ENCODE measurements at regions not wholly inside any gene's neighbourhood (a gene's known extent, or its start where the extent isn't known, plus 50 kb on each side); places are given as distances from the start of the nearest gene placed in this dataset.

- no peaks in the 10 kb centered on the region; the same call in 1 of the 2 replicates for H3K27me3 ChIP-seq (ENCODE audit: insufficient read depth)
- H3F3A ChIP-seq (replicated peaks; ENCODE audit: insufficient read depth), result no peaks in the 10 kb centered on the region
- H3K4me3 ChIP-seq (ENCODE audit: low read depth in 2 of 2, low read length in 1 of 2), result no peak overlapping the region
- H2AFZ ChIP-seq (ENCODE audit: low read depth), result no peak overlapping the region
- no peaks in the 10 kb centered on the region for H3K79me2 ChIP-seq (ENCODE audit: insufficient read depth)
- no peak overlapping the region for H3K9ac ChIP-seq
- H4K20me1 ChIP-seq (ENCODE audit: insufficient read depth), result no peaks in the 10 kb centered on the region
- H3K9me3 ChIP-seq, result no peaks in the 10 kb centered on the region
- TF ChIP-seq MXI1 (IDR thresholded peaks at IDR 0.05; ENCODE audit: low read depth, low read length) (no peak), MAX (IDR thresholded peaks at IDR 0.05; ENCODE audit: low read depth) (no peak), EP300 (IDR thresholded peaks at IDR 0.05; ENCODE audit: borderline replicate concordance in 1 of 2, low read depth in 1 of 2, low read length in 1 of 2) (no peak), RXRA (IDR thresholded peaks at IDR 0.05; ENCODE audit: borderline replicate concordance, low read depth) (no peak), YY1 (IDR thresholded peaks at IDR 0.05; ENCODE audit: low read depth) (no peak)
- H3K4me1 ChIP-seq (ENCODE audit: control insufficient read depth in 1 of 2, insufficient read depth in 2 of 2, low read depth in 1 of 2, low read length in 1 of 2), result no peaks in the 10 kb centered on the region
- ChIA-PET POLR2A (no interaction called here), CTCF (no interaction called here)
- no peaks in the 10 kb centered on the region for H3K36me3 ChIP-seq (replicated peaks in 1 of 2; ENCODE audit: control insufficient read depth in 1 of 2, insufficient read depth in 2 of 2, low read length in 1 of 2)
- no peaks in the 10 kb centered on the region for H3K9me2 ChIP-seq
- H3K4me2 ChIP-seq, result no peak overlapping the region
- DNase-seq, result no peak
- WGBS (ENCODE audit: low lambda C conversion rate), result 19% methylated on average over 1 of the region's 1 CpG
- H3K27ac ChIP-seq (ENCODE audit: low read depth in 2 of 2, low read length in 1 of 2), result no peak overlapping the region
Observed at GRCh38 chr6:7034055-7034454, 73.7 kb upstream of the RREB1 start.

- H2AFZ ChIP-seq (ENCODE audit: low read depth), result no peak overlapping the region
- 56% methylated on average over 2 of the region's 2 CpGs for WGBS (ENCODE audit: low lambda C conversion rate)
- CTCF ChIA-PET, result no interaction called here
Observed at GRCh38 chr6:7035837-7036249, 71.9 kb upstream of the RREB1 start.

More at GRCh38 chr6:7035837-7036249, 71.9 kb upstream of the RREB1 start:
- no peak overlapping the region for H3K27ac ChIP-seq (ENCODE audit: low read depth in 2 of 2, low read length in 1 of 2)
- TF ChIP-seq ELF1 (IDR thresholded peaks at IDR 0.05) (no peak), MEF2A (IDR thresholded peaks at IDR 0.05; ENCODE audit: borderline replicate concordance, low read depth) (no peak), TEAD4 (IDR thresholded peaks at IDR 0.05; ENCODE audit: borderline replicate concordance, insufficient read depth) (no peak), CHD2 (IDR thresholded peaks at IDR 0.05; ENCODE audit: low read length, partially characterized antibody) (no peak), IRF3 (IDR thresholded peaks at IDR 0.05; ENCODE audit: low read depth, low read length) (no peak), RCOR1 (IDR thresholded peaks at IDR 0.05; ENCODE audit: low read length) (no peak), RXRA (IDR thresholded peaks at IDR 0.05; ENCODE audit: borderline replicate concordance, low read depth) (no peak), RAD21 (IDR thresholded peaks at IDR 0.05; ENCODE audit: low read length) (no peak), MXI1 (IDR thresholded peaks at IDR 0.05; ENCODE audit: low read depth, low read length) (no peak), REST (IDR thresholded peaks at IDR 0.05; ENCODE audit: low read depth, low read length) (no peak)
- no peaks in the 10 kb centered on the region for H3K36me3 ChIP-seq (replicated peaks in 1 of 2; ENCODE audit: control insufficient read depth in 1 of 2, insufficient read depth in 2 of 2, low read length in 1 of 2)
- no peak overlapping the region for H3K4me2 ChIP-seq
- no peaks in the 10 kb centered on the region; the same call in 1 of the 2 replicates for H3K27me3 ChIP-seq (ENCODE audit: insufficient read depth)
- H3K9me3 ChIP-seq, result no peaks in the 10 kb centered on the region
- no peaks in the 10 kb centered on the region for H3K9me2 ChIP-seq
- no peaks in the 10 kb centered on the region for H3F3A ChIP-seq (replicated peaks; ENCODE audit: insufficient read depth)
- H4K20me1 ChIP-seq (ENCODE audit: insufficient read depth), result no peaks in the 10 kb centered on the region
- POLR2A ChIA-PET, result no interaction called here
- H3K79me2 ChIP-seq (ENCODE audit: insufficient read depth), result no peaks in the 10 kb centered on the region
- no peak overlapping the region for H3K4me3 ChIP-seq (ENCODE audit: low read depth in 2 of 2, low read length in 1 of 2)
- no peak for DNase-seq
- H3K9ac ChIP-seq, result no peak overlapping the region
- H3K4me1 ChIP-seq (ENCODE audit: control insufficient read depth in 1 of 2, insufficient read depth in 2 of 2, low read depth in 1 of 2, low read length in 1 of 2), result no peaks in the 10 kb centered on the region

Measured in SK-N-SH (cell line).